Osteocyte (in vitro differentiated cells): ENCODE measurements at regions not wholly inside any gene's neighbourhood (a gene's known extent, or its start where the extent isn't known, plus 50 kb on each side); places are given as distances from the start of the nearest gene placed in this dataset.

Experiments used
- DNase-seq: peaks from one replicate; pipeline ENCODE4 v3.0.0; 2021; ENCODE audit warnings: mixed read lengths; ENCODE audit not compliant: unreplicated experiment; ENCODE audit errors: extremely low spot score
- H3K27ac Mint-ChIP-seq: one replicate; pipeline ENCODE4 v1.8.0; 2021; ENCODE audit warnings: mild to moderate bottlenecking, mixed read lengths; ENCODE audit not compliant: unreplicated experiment
- H3K27me3 Mint-ChIP-seq: one replicate; pipeline ENCODE4 v1.8.0; 2021; ENCODE audit warnings: mixed read lengths; ENCODE audit not compliant: unreplicated experiment
- H3K36me3 Mint-ChIP-seq: one replicate; pipeline ENCODE4 v1.8.0; 2021; ENCODE audit warnings: mixed read lengths; ENCODE audit not compliant: unreplicated experiment
- H3K4me1 Mint-ChIP-seq: one replicate; pipeline ENCODE4 v1.8.0; 2021; ENCODE audit warnings: mixed read lengths; ENCODE audit not compliant: unreplicated experiment
- H3K4me3 Mint-ChIP-seq: one replicate; pipeline ENCODE4 v1.8.0; 2021; ENCODE audit warnings: mild to moderate bottlenecking, moderate library complexity, mixed read lengths; ENCODE audit not compliant: unreplicated experiment
- H3K9me3 Mint-ChIP-seq: one replicate; pipeline ENCODE4 v1.8.0; 2021; ENCODE audit warnings: mixed read lengths; ENCODE audit not compliant: unreplicated experiment
- TF ChIP-seq, protein P1 (sequence below): fragments of 200-600 bp; sonication (generic); IDR thresholded peaks from 2 replicates; pipeline ENCODE4 v1.5.0; 2021; ENCODE audit warnings: antibody characterized with exemption, mild to moderate bottlenecking, moderate library complexity

DNA sequence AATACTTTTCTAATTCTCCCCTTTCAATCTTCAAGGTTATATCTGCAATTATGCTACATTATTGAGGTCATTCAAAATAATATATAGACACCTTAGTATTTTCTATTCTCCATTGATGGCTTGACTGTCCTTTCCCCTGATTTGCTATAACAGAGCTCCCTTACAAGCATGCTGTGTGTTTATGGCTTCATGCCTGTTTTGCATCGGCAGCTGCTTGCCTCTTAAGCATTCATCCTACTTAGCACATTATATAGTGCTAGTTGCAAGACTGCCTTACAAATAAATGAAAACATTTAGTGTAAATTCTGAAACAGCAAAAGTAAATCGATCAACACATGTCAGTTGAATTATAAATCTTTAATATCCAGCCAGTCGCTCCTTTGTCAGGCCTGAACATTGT, 476.2 kb upstream of the POU3F2 start:
- DNase-seq = no peak
- no peak overlapping the region for H3K4me3 Mint-ChIP-seq
- H3K27me3 Mint-ChIP-seq = peaks cover under 1% of the 10 kb centered on the region
- no peaks in the 10 kb centered on the region for H3K9me3 Mint-ChIP-seq
- TF ChIP-seq, protein P1, sequence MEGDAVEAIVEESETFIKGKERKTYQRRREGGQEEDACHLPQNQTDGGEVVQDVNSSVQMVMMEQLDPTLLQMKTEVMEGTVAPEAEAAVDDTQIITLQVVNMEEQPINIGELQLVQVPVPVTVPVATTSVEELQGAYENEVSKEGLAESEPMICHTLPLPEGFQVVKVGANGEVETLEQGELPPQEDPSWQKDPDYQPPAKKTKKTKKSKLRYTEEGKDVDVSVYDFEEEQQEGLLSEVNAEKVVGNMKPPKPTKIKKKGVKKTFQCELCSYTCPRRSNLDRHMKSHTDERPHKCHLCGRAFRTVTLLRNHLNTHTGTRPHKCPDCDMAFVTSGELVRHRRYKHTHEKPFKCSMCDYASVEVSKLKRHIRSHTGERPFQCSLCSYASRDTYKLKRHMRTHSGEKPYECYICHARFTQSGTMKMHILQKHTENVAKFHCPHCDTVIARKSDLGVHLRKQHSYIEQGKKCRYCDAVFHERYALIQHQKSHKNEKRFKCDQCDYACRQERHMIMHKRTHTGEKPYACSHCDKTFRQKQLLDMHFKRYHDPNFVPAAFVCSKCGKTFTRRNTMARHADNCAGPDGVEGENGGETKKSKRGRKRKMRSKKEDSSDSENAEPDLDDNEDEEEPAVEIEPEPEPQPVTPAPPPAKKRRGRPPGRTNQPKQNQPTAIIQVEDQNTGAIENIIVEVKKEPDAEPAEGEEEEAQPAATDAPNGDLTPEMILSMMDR = no peak
- H3K27ac Mint-ChIP-seq = no peak overlapping the region
- no peaks in the 10 kb centered on the region for H3K36me3 Mint-ChIP-seq
- H3K4me1 Mint-ChIP-seq = no peaks in the 10 kb centered on the region

DNA sequence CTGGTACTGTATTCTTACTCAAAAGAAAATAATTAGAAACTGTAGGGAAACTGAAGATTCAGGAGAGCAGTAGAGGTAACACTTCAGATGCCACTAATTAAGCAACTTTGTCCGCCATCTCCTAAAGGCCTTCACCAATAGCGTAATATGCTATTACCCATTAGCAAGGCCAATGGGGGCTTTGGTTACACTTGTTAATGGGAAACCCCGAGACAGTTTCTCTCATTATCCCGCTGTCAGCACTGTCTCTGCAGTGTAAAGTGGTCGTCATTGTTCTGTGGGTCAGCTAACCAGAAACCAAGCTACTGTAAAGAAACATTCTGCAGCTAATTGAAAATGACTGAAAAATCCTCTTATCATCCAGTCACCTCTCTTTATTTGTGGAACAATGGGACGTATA, 468.0 kb upstream of the POU3F2 start:
- TF ChIP-seq, protein P1 = no peak
- H3K4me1 Mint-ChIP-seq = no peaks in the 10 kb centered on the region
- no peaks in the 10 kb centered on the region for H3K36me3 Mint-ChIP-seq
- no peaks in the 10 kb centered on the region for H3K9me3 Mint-ChIP-seq
- H3K27ac Mint-ChIP-seq = no peak overlapping the region
- H3K27me3 Mint-ChIP-seq = peaks cover 2% of the 10 kb centered on the region
- H3K4me3 Mint-ChIP-seq = no peak overlapping the region
- DNase-seq = no peak

DNA sequence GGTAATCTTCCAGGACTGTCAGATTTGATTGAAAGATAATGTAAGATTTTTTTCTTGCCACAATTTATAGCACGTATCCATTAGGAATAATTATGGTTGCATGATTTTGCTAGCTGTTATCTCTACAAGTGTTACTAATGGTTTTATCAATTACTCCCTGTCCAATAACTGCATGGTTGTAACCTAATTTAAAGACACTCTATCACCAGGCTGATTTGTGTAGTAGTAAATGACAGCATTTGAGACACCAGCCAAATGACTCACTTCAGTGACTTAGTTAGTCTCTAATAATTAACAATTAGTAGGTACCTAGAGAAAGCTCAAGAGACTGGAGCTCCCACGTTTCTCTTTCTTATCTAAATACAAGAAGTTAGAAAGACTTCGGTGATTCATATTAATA, 453.8 kb upstream of the POU3F2 start:
- H3K4me3 Mint-ChIP-seq = no peak overlapping the region

DNA sequence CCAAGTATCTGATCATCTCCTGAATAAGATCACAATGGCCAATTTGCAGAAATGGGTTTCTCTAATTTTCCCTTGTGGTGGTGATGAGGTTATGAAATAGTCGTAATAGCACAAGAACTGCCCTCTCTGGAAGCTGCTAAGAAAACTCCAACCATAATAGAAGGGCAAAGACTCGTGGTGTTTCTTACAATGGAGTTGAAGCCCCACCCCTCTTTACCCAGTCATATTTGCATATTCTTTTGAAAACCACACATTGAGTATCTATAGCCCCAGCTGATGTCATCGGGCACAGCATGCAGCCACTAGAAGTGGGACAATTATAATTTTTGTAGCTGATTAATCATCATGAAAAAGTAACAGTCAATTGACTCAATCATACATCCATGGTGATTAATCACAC, 452.1 kb upstream of the POU3F2 start:
- Mint-ChIP-seq H3K9me3 (no peaks in the 10 kb centered on the region), H3K4me3 (no peak overlapping the region), H3K36me3 (no peaks in the 10 kb centered on the region), H3K4me1 (no peaks in the 10 kb centered on the region), H3K27ac (no peak overlapping the region), H3K27me3 (no peaks in the 10 kb centered on the region)
- DNase-seq = no peak
- TF ChIP-seq, protein P1 = no peak

More for the DNA sequence above, 453.8 kb upstream of the POU3F2 start:
- no peaks in the 10 kb centered on the region for H3K27me3 Mint-ChIP-seq
- H3K27ac Mint-ChIP-seq = no peak overlapping the region
- no peaks in the 10 kb centered on the region for H3K4me1 Mint-ChIP-seq
- no peaks in the 10 kb centered on the region for H3K9me3 Mint-ChIP-seq
- no peak for DNase-seq
- TF ChIP-seq, protein P1 = no peak
- H3K36me3 Mint-ChIP-seq = no peaks in the 10 kb centered on the region

DNA sequence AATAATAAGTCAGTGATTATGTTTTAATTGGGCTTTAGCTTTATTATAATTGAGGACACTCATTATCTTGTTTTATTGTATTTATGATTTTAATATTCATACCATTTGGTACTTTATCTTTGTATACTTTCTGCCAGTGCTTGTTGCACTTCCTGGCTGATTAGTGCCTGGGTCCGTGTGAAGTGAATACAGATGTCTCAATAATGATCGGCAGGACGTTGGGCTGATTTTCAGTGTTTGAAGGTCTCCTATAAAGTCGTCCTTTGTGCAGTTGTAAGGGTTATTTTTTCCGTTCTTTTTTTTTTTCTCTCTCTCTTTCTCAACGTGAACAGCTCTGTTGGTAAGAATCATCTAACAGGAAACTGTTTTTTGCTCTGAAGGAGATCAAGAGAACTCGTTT, 450.0 kb upstream of the POU3F2 start:
- Mint-ChIP-seq H3K9me3 (peaks cover 8% of the 10 kb centered on the region), H3K36me3 (no peaks in the 10 kb centered on the region), H3K27me3 (no peaks in the 10 kb centered on the region), H3K27ac (no peak overlapping the region), H3K4me1 (no peaks in the 10 kb centered on the region), H3K4me3 (no peak overlapping the region)
- no peak for DNase-seq
- TF ChIP-seq, protein P1 = no peak
